HG03039 (cell line): ENCODE measurements at regions not wholly inside any gene's neighbourhood (a gene's known extent, or its start where the extent isn't known, plus 50 kb on each side); places are given as distances from the start of the nearest gene placed in this dataset.
"Not testable (repeated sequence)": the region's sequence is repeated elsewhere in the genome, so short reads cannot be mapped to it uniquely, and the experiment has no call there.

Source experiments
- ATAC-seq: cut with Tn5 transposase; IDR thresholded peaks from one replicate; pipeline ENCODE4 v1.9.1; 2021; ENCODE audit warnings: mild to moderate bottlenecking, moderate library complexity; ENCODE audit not compliant: unreplicated experiment

DNA sequence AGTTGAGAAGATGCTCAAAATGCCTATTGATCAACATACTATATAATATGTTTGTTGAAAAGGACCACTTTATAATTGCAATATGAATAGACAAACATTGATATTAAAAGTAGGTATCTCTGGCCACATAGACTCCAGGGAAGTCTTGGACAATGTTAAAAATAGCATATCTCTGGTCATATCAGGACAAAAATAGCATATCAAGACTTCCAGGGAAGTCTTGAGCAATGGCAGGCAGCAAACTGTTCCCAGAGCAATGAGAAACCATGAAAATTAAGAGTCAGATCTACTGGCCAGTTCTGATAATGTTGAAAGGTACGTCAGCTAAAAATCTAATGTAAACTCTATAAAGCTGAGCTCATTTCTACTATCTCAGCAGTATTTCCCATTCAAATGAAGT, 1130.3 kb upstream of the CITED2 start:
- ATAC-seq = no peak

DNA sequence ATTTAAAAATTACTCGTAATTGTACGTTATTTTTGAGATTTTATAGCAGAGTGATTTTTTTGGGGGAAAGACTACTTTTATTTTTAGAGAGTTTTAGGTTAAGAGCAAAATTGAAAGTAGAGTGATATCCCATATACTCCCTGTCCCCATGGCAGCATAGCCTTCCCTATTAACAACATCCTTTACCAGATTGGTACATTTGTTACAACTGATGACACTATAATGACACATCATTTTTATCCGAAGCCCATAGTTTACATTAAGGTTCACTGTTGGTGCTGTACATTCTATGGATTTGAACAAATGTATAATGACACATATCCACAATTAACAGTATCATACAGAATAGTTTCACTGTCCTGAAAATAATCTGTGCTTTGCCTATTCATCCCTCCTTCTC, 1126.4 kb upstream of the CITED2 start:
- no peak for ATAC-seq

DNA sequence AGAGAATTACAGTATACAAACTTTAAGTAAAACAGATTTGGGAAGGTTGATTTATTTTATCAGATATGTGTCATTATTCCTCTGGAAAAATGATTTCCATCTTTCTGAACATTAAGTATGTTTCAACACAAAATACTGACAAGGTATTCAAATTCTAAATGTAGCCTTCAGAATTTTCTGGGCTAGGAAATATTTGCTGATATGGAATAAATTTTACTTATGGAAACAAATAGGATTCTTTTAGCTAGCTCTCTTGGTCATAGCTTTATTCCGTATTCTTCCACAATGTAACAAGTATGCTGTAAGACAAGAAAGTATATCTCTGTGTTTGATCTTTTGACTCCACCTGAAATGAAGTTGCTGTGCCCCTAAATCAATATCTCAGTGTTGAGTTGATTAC, 1125.2 kb upstream of the CITED2 start:
- ATAC-seq = no peak

GRCh38 chr6:140494321-140495108, 1120.1 kb upstream of the CITED2 start:
- no peak for ATAC-seq

DNA sequence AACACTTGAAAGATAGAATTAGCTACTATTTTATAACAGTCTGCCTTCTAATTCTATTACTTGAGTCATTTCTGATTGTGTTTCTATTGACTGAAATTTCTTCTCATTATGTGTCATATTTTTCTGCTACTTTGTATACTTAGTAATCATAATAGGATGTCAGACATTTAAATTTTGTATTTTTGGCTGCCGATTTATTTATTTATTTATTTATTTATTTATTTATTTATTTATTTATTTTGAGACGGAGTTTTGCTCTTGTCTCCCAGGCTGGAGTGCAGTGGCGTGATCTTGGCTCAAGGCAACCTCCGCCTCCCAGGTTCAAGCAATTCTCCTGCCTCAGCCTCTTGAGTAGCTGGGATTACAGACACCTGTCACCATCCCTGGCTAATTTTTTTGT, 1119.0 kb upstream of the CITED2 start:
- not testable (repeated sequence) for ATAC-seq

DNA sequence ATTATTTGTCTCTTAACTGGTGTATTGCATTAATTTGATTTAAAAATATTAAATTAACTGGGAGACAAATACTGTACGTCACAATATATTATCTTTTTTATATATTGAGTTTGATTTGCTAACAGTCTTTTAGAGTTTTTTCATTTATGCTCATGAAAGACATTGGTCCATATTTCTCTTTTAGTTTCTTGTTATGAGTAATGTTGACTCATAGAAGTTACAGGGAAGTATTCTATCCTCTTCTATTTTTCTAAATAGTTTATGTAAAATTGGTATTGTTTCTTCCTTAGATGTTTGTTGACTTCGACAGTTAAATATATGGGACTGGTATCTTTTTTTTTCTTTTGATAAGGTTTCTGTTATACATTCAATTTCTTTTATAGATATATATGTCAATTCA, 1115.6 kb upstream of the CITED2 start:
- no peak for ATAC-seq

DNA sequence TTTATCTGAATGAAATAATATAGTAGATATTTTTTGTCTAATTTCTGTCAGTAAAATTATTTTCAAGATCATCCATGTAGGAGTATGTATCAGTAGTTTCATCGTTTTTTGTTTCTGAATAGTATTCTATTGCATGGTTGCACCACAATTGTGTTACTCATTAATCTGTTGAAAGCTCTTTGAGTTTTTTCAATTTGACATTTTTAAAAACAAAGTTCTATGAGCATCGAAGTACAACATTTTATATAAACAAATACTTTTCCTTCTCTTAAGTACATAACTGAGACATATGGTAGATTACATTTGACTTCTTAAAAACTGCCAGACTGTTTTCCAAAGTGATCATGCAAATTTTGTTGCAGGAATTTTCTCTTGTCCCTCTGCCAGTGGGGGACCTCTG, 1113.1 kb upstream of the CITED2 start:
- ATAC-seq = no peak

- no peak for ATAC-seq
Measured at GRCh38 chr6:140486450-140487361, 1112.3 kb upstream of the CITED2 start.

DNA sequence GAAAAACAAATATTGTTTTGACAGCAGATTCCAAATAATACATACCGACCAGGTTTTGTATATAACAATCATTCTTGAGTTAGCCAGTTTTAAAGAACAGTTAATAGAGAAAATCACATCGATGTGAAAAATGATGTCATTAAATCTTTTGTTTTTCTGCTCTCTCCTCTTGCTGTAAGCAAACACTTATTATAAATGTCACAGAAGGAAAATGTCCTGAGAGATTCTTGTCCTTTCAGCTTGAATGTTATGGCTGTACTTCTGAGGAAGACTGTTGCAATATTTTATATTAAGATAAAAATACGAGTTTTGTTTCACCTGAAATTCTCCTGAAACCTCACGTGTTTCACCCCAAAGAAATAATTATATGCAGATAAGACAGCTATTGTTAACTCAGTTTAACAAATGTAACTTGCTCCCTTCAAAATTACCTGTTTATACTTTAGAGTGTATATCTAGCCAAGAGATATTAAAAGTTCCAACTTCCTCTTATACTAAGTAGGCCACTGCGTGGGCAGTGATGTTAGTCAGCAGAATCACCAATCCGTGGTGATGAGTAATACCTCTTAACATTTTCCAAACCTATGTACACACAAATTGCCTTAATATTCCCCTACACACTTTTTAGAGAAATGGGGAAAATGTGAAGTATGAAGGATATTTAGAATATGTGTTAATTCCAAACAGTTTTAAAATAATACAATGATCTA, 1111.4 kb upstream of the CITED2 start:
- peak; percentile 75 for ATAC-seq

GRCh38 chr6:140480852-140481251, 1106.4 kb upstream of the CITED2 start:
- ATAC-seq = no peak

- ATAC-seq = no peak
Measured at GRCh38 chr6:140478631-140479030, 1104.2 kb upstream of the CITED2 start.

DNA sequence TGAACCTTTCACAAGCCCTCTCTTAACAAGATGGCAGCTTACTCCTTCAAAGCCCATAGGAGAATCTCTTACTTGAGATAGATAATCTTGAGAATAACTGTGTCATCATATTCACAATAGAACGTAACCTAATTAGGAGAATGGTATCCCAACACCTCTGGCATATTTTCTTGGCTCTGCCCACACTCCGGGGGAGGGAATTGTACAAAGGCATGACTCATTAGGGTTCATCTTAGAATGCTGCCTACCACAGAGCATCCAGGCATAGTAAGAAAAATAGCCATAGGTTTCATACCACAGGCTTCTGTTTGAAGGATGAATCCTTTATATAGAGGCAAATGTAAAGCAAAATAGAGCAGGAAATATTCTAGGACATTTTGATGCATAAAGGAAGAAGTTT, 1100.6 kb upstream of the CITED2 start:
- no peak for ATAC-seq

- no peak for ATAC-seq
Measured at GRCh38 chr6:140464720-140465119, 1090.3 kb upstream of the CITED2 start.

GRCh38 chr6:140463312-140463710, 1088.9 kb upstream of the CITED2 start:
- ATAC-seq = no peak

GRCh38 chr6:140462453-140463311, 1088.2 kb upstream of the CITED2 start:
- no peak for ATAC-seq

GRCh38 chr6:140462076-140462452, 1087.6 kb upstream of the CITED2 start:
- ATAC-seq = no peak

- ATAC-seq = no peak
Measured at GRCh38 chr6:140460267-140460666, 1085.8 kb upstream of the CITED2 start.

DNA sequence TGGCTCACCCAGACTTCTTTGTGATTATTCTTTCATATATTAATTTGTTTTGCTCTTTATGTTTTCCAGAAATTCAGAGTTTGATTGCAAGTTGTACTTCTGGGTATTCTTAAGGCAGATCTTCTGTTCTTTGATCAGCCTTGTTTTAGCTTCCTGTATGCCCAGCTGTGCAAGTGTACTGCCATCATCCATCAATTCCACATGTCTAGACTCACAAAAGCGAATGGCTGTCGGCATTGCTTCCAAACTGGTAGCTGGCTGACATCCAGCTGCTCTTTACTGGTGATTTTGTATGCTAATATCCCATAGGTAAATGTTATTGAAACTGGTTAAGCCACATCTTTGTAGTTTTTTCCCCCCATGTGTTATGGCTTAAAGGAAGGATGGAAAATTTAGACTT, 1084.8 kb upstream of the CITED2 start:
- ATAC-seq = no peak

DNA sequence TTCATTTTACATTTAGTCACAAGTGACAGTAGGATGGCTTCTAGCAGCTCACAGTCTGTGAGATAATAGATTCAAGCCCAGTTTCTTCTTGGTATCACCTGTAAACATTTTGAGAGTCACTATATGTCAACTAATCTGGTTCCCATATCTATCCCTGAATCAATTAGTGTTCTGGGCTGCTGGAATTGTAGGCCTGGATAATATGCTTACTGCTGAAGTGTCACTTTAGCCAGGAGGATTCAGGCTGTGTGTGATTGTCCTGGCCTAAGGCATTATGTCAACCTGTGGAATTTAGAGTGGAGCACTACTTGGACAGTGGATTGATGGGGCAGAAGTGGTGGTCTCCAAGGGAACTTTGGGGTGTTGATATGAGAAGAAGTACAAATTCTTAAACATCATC, 1071.8 kb upstream of the CITED2 start:
- ATAC-seq = no peak

DNA sequence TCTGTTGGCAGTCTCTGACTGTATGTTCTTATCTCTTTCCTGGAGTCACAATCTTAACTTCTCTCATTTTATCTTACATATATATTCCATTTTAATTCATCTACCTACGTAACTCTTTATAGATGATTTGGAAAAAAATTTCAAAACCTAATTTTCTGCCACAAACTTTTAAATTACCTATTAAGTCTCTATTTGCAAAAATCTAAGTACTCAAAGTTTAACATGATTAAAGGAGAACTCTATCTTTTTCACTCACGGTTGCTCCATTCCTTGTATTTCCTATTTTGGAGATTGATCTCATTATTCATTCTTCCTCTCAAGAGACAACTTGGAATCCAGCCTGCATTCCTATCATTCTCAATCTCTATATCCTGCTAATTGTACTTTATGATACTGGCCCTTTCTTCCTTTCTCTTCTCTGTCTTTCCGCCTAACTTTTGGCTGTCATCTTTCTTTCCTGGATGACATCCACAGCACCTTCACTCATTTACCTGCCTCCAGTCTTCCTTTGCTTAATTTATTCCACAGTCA, 1071.1 kb upstream of the CITED2 start:
- no peak for ATAC-seq
